ENCODE measurements at regions not wholly inside any gene's neighbourhood (a gene's known extent, or its start where the extent isn't known, plus 50 kb on each side); places are given as distances from the start of the nearest gene placed in this dataset.

DNA sequence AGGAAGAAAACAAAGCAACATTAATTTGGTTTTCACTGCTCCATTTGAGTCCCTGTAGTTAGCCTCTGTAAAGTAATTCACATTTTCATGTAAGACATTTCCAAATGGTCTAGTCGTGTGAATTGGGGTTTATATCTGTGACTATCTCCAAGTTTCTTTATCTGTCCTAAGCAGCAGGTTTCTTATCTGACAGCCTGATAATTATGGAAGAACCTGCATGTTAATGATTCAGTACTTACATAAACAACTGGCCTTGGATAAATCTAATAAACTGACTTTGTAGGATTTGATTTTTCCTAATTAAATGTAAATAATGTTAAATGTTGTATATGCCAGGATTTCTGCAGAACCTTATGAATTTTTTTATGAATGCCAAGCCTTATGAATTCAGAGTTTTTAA lies 964.9 kb downstream of the NR2F1-AS1 start:
- TF ChIP-seq, protein P1, sequence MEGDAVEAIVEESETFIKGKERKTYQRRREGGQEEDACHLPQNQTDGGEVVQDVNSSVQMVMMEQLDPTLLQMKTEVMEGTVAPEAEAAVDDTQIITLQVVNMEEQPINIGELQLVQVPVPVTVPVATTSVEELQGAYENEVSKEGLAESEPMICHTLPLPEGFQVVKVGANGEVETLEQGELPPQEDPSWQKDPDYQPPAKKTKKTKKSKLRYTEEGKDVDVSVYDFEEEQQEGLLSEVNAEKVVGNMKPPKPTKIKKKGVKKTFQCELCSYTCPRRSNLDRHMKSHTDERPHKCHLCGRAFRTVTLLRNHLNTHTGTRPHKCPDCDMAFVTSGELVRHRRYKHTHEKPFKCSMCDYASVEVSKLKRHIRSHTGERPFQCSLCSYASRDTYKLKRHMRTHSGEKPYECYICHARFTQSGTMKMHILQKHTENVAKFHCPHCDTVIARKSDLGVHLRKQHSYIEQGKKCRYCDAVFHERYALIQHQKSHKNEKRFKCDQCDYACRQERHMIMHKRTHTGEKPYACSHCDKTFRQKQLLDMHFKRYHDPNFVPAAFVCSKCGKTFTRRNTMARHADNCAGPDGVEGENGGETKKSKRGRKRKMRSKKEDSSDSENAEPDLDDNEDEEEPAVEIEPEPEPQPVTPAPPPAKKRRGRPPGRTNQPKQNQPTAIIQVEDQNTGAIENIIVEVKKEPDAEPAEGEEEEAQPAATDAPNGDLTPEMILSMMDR (IDR thresholded peaks at IDR 0.05), result no peak
- TF ChIP-seq ZFX (IDR thresholded peaks at IDR 0.05; ENCODE audit: borderline replicate concordance), result no peak
